AG09319 (cell line): ENCODE measurements at regions not wholly inside any gene's neighbourhood (a gene's known extent, or its start where the extent isn't known, plus 50 kb on each side); places are given as distances from the start of the nearest gene placed in this dataset.

Experiments used
- DNase-seq: peaks from one replicate; pipeline ENCODE4 v3.0.0-alpha.2; 2010; ENCODE audit warnings: low read depth; ENCODE audit errors: extremely low read depth
- CTCF ChIP-seq: IDR thresholded peaks from 2 replicates; pipeline ENCODE4 v1.5.1; 2011; ENCODE audit warnings: low read depth, mild to moderate bottlenecking, inconsistent platforms, low read length, moderate library complexity

DNA sequence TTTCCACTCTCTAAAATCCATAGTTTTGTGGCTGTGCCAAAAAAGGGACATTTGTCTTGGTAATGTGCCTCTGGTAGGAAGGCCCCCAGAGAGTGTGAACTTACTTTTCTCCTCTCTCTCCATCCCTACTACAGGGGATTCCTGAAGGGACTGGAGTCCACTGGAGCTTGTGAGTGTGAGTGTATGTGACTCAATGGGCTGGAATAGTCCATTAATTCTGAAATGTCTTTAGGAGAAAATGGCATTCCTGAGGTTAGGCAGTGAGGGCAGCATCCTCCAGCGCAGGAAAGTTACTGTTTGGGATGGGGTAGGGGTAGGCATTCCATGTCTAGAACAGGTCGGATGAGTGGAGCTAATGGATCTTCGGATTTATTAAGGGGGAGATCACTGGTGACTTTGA is 59.8 kb upstream of the CACNA2D3 start:
- no peak for DNase-seq
- TF ChIP-seq CTCF: no peak

DNA sequence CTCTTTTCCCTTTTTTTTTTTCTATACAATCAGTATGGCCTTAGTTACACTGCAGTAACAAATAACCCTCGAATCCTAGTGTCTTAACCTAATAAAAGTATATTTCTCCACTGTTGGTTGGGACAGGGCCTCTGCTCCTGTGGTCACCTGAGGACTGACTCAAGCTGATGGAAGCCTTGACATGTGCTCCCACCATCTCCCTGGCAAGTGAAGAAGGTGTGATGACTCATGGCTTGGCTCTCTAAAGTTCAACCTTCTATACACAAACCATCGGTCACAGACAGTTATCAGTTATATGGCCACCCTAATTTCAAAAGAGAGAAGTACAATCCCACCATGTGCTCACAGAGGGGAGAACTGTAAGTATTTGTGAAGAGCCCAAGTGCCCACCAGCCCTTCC is 65.8 kb upstream of the CACNA2D3 start:
- TF ChIP-seq CTCF: no peak
- DNase-seq: no peak

- no peak for TF ChIP-seq CTCF
- DNase-seq: no peak
These were observed 68.5 kb upstream of the CACNA2D3 start for GRCh38 chr3:54053882-54054281.

DNA sequence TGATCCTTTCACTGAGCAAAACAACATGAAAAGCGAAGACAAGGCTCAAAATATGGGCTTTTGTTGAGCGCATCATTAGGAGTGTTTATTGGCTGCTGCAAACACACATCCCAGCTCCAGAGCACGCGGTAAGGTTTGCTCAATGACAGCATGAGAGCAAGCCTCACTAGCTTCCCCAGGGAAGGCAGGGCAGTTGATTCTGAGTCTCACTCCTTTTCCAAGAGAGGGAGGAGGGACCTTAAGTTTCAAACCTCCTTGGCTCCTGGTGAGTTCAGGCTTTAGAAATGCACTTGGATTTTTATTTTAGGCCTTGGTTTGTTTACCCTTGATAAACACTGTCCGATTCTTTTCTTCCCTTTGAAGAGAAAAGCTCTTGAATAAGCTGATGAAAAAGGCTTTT is 69.1 kb upstream of the CACNA2D3 start:
- DNase-seq: no peak
- TF ChIP-seq CTCF: no peak

GRCh38 chr3:54047568-54047967 is 74.8 kb upstream of the CACNA2D3 start:
- no peak for TF ChIP-seq CTCF
- no peak for DNase-seq

DNA sequence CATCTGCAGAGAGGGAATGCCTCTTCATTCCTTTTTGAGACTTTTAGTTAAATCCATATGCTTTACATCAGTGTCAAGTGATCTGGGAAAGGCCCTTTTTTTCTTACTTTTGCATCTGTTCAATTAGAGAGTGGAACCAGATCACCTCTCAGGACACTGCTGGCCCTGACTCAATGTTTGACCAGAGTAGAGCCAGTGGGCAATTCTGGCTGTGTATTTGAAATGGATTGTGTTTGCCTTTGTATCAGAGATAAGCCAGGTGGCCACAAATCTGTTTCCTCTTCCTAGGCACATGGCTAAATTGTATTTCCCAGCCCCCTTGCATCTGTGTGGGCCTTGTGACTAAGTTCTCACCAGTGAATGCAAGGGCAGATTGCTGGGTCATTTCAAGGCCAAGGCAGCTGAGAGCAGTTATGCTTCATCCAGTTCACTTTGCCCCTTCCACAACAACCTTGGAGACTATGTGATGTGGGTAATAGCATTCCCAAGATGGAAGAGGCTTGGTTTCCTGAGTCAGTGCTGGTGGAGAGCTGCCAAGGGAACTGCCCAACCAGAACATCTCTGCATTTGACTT is 75.6 kb upstream of the CACNA2D3 start:
- peak; percentile 76 for DNase-seq
- TF ChIP-seq CTCF: no peak

DNA sequence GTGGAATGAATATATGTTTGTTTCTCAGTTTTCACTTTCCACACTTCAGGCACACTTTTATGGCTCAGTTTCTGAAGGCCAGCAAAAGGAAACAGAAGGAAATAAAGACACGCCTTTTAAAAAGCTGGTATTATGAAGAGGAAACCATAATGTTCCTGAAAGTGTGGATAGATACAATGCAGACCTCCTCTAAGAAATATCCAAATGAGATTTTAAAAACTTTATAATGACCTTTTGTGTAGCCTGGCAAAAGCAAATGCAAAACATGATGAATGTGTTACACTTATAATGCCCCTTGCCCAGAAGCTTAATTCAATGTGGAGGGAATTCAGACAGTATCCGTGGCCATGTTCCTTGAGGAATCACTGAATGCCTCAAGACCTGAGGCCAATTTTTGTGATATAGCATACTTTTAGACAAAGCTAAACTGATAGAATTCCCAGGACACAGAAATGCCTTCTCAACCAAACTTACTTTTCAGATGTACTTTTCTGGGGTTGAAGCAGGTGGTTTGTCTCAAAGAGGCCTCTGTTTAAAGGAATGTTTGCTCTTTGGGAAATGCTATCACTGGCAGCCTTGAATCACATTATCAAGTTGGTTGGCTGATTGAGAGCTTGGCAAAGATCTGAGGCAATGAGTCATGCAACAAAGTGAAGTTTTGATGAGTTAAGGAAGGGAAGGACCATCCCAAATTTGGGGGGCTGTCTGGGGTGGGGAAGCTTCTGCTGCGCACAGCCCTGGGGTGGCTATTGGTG is 77.1 kb upstream of the CACNA2D3 start:
- no peak for DNase-seq

More for the DNA sequence above, 77.1 kb upstream of the CACNA2D3 start:
- TF ChIP-seq CTCF: no peak
